GM13976 (cell line): ENCODE measurements at regions not wholly inside any gene's neighbourhood (a gene's known extent, or its start where the extent isn't known, plus 50 kb on each side); places are given as distances from the start of the nearest gene placed in this dataset.
"Not testable (repeated sequence)": the region's sequence is repeated elsewhere in the genome, so short reads cannot be mapped to it uniquely, and the experiment has no call there.

Experiments
- DNase-seq: peaks from one replicate; pipeline ENCODE4 v3.0.0; 2012; ENCODE audit warnings: low spot score
- in situ Hi-C: fragments of 300-500 bp; cut with MboI; formaldehyde crosslinking; loops from one replicate; pipeline ENCODE4 v1.12.0; 2022; ENCODE audit warnings: low sequenced_read_pairs, mixed read lengths, inconsistent platforms; ENCODE audit not compliant: unreplicated experiment
- TF ChIP-seq, protein P1 (sequence below): IDR thresholded peaks from 2 replicates; pipeline ENCODE4 v1.5.1; 2012; ENCODE audit warnings: borderline replicate concordance, mild to moderate bottlenecking; ENCODE audit not compliant: insufficient read depth; ENCODE audit errors: extremely low read depth, missing control alignments, control extremely low read depth

DNA sequence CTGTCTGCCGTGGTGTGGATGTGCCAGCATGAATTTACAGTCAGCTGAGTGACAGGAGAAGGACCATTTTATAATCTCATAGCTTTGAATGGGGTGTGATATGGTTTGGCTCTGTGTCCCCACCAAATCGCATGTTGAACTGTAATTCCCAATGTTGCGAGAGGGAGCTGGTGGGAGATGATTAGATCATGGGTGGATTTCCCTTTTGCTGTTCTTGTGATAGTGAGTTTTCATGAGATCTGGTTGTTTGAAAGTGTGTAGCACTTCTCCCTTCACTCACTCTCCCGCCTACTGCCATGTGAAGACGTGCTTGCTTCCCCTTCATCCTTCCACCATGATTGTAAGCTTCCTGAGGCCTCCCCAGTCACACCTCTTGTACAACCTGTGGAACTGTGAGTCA is 111.9 kb upstream of the CHD2 start:
- in situ Hi-C loops, result loop anchor here (25.0 kb wide), 1 partner anchor 224 kb away; no protein-coding TSS in a partner anchor
- DNase-seq, result no peak
- TF ChIP-seq, protein P1, sequence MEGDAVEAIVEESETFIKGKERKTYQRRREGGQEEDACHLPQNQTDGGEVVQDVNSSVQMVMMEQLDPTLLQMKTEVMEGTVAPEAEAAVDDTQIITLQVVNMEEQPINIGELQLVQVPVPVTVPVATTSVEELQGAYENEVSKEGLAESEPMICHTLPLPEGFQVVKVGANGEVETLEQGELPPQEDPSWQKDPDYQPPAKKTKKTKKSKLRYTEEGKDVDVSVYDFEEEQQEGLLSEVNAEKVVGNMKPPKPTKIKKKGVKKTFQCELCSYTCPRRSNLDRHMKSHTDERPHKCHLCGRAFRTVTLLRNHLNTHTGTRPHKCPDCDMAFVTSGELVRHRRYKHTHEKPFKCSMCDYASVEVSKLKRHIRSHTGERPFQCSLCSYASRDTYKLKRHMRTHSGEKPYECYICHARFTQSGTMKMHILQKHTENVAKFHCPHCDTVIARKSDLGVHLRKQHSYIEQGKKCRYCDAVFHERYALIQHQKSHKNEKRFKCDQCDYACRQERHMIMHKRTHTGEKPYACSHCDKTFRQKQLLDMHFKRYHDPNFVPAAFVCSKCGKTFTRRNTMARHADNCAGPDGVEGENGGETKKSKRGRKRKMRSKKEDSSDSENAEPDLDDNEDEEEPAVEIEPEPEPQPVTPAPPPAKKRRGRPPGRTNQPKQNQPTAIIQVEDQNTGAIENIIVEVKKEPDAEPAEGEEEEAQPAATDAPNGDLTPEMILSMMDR, result no peak

DNA sequence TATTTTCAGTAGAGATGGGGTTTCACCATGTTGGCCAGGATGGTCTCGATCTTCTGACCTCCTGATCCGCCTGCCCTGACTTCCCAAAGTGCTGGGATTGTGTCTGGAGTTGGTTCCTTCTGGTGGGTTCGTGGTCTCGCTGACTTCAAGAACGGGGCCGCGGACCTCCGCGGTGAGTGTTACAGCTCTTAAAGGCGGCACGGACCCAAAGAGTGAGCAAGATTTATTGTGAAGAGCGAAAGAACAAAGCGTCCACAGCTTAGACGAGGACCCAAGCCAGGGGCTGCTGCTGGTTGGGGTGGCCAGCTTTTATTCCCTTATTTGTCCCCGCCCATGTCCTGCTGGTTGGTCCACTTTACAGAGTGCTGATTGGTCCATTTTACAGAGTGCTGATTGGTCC is 111.3 kb upstream of the CHD2 start:
- DNase-seq, result not testable (repeated sequence)
- in situ Hi-C loops, result loop anchor here (25.0 kb wide), 1 partner anchor 224 kb away; no protein-coding TSS in a partner anchor

DNA sequence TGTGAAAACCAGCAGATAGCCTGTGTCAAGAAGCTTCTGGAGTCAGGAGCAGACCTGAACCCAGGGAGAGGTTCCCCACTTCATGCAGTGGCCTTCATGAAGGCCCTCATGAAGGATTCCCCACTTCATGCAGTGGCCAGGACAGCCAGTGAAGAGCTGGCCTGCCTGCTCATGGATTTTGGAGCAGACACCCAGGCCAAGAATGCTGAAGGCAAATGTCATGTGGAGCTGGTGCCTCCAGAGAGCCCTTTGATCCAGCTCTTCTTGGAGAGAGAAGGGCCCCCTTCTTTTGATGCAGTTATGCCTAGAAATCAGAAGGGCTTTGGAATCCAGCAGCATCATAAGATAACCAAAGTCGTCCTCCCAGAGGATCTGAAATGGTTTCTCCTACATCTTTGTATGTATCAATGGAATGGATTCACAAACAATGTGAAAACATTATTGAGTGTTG is 103.9 kb upstream of the CHD2 start:
- in situ Hi-C loops, result loop anchor here (25.0 kb wide), 1 partner anchor 216 kb away; no protein-coding TSS in a partner anchor
- TF ChIP-seq, protein P1, result no peak
- DNase-seq, result no peak

DNA sequence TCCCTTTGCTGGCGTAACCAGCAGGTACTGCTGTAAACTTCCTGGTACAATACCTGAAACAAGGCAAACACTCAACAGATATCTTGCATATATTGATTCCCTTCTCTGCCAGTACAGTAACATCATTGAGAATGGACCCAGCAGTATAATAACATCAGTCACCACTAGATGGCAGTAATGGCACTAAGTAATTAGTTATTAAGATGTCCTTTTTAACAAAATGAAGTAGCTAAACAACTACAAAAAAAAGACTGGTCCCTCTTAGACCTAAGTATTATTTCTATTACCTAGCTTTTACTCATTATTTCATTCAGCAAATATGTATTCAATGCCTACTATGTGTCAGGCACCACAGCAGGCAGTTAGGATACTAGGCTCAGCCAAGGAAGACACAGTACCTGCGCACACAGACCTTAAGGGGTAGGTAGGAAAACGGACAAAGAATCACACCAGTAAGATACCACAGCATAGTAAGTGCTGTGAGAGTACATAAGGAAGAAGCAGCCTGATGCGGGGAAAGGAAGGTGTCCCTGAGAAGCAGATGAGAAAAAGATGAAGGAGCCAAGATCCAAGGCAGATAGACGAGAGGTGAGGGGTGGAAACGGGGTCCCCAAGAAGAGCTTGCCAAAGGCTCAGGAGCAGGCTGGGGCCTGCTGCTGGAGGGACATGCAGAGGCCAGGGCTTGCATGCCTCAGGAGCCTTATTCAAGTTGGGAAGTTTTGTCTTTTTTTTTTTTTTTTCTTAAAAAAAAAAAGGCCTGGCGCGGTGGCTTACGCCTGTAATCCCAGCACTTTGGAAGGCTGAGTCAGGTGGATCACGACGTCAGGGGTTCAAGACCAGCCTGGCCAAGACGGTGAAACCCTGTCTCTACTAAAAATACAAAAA is 102.7 kb upstream of the CHD2 start:
- in situ Hi-C loops, result loop anchor here (25.0 kb wide), 1 partner anchor 215 kb away; no protein-coding TSS in a partner anchor
- TF ChIP-seq, protein P1, result peak; percentile 62
- peak; percentile 65 for DNase-seq

DNA sequence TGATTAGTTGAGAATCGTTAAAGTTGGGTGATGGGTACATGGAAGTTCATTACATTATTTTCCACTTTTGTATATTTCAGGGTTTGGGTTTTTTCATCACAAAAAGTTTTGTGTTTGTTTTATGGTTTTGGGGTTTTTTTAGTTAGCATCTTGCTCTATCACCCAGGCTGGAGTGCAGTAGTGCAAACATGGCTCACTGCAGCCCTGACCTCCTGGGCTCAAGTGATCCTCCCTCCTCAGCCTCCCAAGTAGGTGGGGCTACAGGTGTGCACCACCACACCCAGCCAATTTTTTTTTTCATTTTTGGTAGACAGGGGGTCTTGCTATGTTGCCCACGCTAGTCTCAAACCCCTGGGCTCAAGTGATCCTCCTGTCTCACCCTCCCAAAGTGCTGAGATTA is 100.1 kb upstream of the CHD2 start:
- in situ Hi-C loops, result loop anchor here (5.0 kb wide), 1 partner anchor 112 kb away; no protein-coding TSS in a partner anchor
- TF ChIP-seq, protein P1, result no peak
- no peak for DNase-seq

DNA sequence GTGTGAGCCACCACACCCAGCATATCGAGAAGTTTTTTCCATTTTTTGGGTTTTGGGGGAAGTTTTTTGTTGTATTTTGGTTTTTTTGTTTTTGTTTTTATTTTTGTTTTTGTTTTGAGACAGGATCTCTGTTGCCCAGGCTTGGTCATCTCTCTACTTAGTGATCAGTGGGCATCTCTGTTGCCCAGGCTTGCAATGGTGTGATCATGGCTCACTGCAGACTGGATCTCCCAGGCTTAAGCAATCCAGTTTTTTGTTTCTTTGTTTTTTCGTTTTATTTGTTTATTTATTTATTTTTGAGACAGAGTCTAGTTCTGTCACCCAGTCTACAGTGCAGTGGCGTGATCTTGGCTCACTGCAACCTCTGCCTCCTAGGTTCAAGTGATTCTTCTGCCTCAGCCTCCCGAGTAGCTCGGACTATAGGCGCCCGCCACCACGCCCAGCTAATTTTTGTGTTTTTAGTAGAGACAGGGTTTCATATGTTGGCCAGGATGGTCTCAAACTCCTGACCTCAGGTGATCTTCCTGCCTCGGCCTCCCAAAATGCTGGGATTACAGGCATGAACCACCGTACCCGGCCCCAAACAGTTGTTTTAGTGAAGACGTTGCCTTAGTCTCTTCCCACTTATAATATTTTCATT is 99.6 kb upstream of the CHD2 start:
- not testable (repeated sequence) for DNase-seq
- in situ Hi-C loops, result loop anchor here (5.0 kb wide), 1 partner anchor 112 kb away; no protein-coding TSS in a partner anchor

DNA sequence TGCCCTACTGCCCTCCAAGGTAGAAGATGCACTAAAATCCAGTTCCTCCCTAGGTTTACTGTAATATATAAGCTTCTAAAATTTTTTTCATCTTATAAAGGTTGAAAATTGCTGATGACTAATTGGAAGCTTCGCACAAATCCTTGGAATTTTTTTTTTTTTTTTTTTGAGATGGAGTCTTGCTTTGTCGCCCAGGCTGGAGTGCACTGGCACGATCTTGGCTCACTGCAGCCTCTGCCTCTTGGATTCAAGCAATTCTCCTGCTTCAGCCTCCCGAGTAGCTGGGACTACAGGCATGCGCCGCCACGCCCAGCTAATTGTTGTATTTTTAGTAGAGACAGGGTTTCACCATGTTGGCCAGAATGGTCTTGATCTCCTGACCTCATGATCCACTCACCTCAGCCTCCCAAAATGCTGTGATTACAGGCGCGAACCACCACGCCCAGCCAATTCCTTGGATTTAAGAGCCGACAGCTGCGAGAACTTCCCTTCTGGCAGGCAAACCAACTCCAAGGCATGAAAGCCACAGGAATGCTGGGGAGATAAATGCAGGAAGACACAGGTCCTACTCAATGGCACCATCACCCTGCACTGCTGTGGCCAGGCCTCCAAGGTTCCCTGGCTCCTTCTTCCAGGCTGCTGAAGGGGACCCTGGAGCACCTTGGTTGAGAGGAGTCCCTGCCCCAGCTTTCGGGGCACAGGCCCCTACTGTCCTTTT is 98.9 kb upstream of the CHD2 start:
- DNase-seq, result not testable (repeated sequence)
- in situ Hi-C loops, result loop anchor here (5.0 kb wide), 1 partner anchor 111 kb away; no protein-coding TSS in a partner anchor
